ENCODE measurements at regions not wholly inside any gene's neighbourhood (a gene's known extent, or its start where the extent isn't known, plus 50 kb on each side); places are given as distances from the start of the nearest gene placed in this dataset.

- TF ChIP-seq CTCF (IDR thresholded peaks at IDR 0.05; ENCODE audit: low read depth, low read length, poor library complexity, severe bottlenecking) (no peak), EZH2phosphoT487 (IDR thresholded peaks at IDR 0.05; ENCODE audit: borderline replicate concordance, low read length) (no peak)
Measured at GRCh38 chr5:8013948-8014710, 145.2 kb downstream of the MTRR start.
